PC-9 (cell line): ENCODE measurements at regions not wholly inside any gene's neighbourhood (a gene's known extent, or its start where the extent isn't known, plus 50 kb on each side); places are given as distances from the start of the nearest gene placed in this dataset.

Source experiments
- EZH2 ChIP-seq: fragments of 200-600 bp; sonication (generic); IDR thresholded peaks from 2 replicates; pipeline ENCODE4 v1.8.0; 2017; ENCODE audit warnings: antibody characterized with exemption, low read depth
- TF ChIP-seq, protein P1 (sequence below): fragments of 200-600 bp; sonication (generic); conservative IDR thresholded peaks from 2 replicates; pipeline ENCODE4 v1.6.1; 2017; ENCODE audit warnings: mixed run types, antibody characterized with exemption, mild to moderate bottlenecking, moderate library complexity

DNA sequence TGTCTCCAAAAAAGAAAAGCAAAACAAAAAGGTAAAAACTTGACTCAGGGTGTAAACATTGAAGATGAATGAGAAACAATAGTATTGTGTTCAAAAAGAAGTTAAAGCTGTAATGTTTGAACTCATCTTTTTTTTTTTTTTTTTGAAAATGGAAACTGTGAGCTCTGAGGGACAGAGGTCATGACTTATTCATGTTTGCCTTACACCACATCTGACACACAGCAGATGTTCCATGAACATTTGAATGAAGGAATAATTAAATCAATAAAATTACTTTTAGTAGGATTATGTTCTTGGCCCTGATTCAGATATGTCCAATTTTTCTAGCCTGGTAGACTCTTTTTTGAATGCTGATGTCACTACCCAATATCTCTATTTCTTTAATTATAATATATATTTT is 95.7 kb upstream of the MED13 start:
- TF ChIP-seq, protein P1, sequence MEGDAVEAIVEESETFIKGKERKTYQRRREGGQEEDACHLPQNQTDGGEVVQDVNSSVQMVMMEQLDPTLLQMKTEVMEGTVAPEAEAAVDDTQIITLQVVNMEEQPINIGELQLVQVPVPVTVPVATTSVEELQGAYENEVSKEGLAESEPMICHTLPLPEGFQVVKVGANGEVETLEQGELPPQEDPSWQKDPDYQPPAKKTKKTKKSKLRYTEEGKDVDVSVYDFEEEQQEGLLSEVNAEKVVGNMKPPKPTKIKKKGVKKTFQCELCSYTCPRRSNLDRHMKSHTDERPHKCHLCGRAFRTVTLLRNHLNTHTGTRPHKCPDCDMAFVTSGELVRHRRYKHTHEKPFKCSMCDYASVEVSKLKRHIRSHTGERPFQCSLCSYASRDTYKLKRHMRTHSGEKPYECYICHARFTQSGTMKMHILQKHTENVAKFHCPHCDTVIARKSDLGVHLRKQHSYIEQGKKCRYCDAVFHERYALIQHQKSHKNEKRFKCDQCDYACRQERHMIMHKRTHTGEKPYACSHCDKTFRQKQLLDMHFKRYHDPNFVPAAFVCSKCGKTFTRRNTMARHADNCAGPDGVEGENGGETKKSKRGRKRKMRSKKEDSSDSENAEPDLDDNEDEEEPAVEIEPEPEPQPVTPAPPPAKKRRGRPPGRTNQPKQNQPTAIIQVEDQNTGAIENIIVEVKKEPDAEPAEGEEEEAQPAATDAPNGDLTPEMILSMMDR = no peak
- no peak for TF ChIP-seq EZH2
